Liver (tissue), 8 donors: ENCODE measurements at regions not wholly inside any gene's neighbourhood (a gene's known extent, or its start where the extent isn't known, plus 50 kb on each side); places are given as distances from the start of the nearest gene placed in this dataset.

Source experiments
- DNase-seq: peaks from one replicate; pipeline ENCODE4 v3.0.0-alpha.2; 2017; ENCODE audit warnings: low spot score
- H3K27ac ChIP-seq, 2 donors: one replicate each; pipeline ENCODE4 v1.7.0; 2013; ENCODE audit warnings: inconsistent platforms in 2 of 2, low read length in 2 of 2, control low read depth in 1 of 2, low read depth in 1 of 2, mild to moderate bottlenecking in 1 of 2
- H3K27me3 ChIP-seq, 4 donors: one replicate each; pipeline versions ENCODE4 v1.6.1 to v1.7.0; 2013; ENCODE audit warnings: low read length in 3 of 4, inconsistent platforms in 1 of 4, mild to moderate bottlenecking in 1 of 4, moderate library complexity in 1 of 4; ENCODE audit not compliant: control insufficient read depth in 4 of 4, insufficient read depth in 4 of 4
- H3K36me3 ChIP-seq, 4 donors: one replicate each; pipeline versions ENCODE4 v1.6.1 to v1.7.0; 2013; ENCODE audit warnings: low read length in 3 of 4, mild to moderate bottlenecking in 3 of 4, low read depth in 1 of 4, moderate library complexity in 1 of 4; ENCODE audit not compliant: control insufficient read depth in 4 of 4, insufficient read depth in 3 of 4
- H3K4me1 ChIP-seq, 4 donors: one replicate each; pipeline versions ENCODE4 v1.6.1 to v1.7.0; 2013; ENCODE audit warnings: low read length in 3 of 4, mild to moderate bottlenecking in 3 of 4, moderate library complexity in 1 of 4; ENCODE audit not compliant: control insufficient read depth in 4 of 4, insufficient read depth in 4 of 4
- H3K4me3 ChIP-seq, 3 donors: one replicate each; pipeline versions ENCODE4 v1.6.1 to v1.7.0; 2013; ENCODE audit warnings: low read length in 3 of 3, control low read depth in 1 of 3, low read depth in 1 of 3, mild to moderate bottlenecking in 1 of 3
- H3K9ac ChIP-seq, 2 donors: one replicate each; pipeline ENCODE4 v1.7.0; 2013; ENCODE audit warnings: low read length in 2 of 2, mild to moderate bottlenecking in 2 of 2, moderate library complexity in 2 of 2, control low read depth in 1 of 2, low read depth in 1 of 2
- H3K9me3 ChIP-seq, 4 donors: one replicate each; pipeline versions ENCODE4 v1.6.1 to v1.7.0; 2013; ENCODE audit warnings: low read length in 3 of 4; ENCODE audit not compliant: control insufficient read depth in 4 of 4
- EGR1 ChIP-seq, 2 donors: IDR thresholded peaks; 2 replicates each; pipeline ENCODE4 v1.6.1; 2016 to 2018; ENCODE audit warnings: antibody characterized with exemption in 2 of 2, low read depth in 2 of 2
- FOXA1 ChIP-seq: IDR thresholded peaks from 2 replicates; pipeline ENCODE4 v1.6.1; 2016; ENCODE audit warnings: antibody characterized with exemption
- FOXA2 ChIP-seq: IDR thresholded peaks from 2 replicates; pipeline ENCODE4 v1.6.1; 2016; ENCODE audit warnings: antibody characterized with exemption
- GABPA ChIP-seq, 2 donors: IDR thresholded peaks in 1 of 2; conservative IDR thresholded peaks in 1 of 2; 2 replicates each; pipeline ENCODE4 v1.6.1; 2016; ENCODE audit warnings: antibody characterized with exemption in 2 of 2, mild to moderate bottlenecking in 1 of 2, moderate library complexity in 1 of 2
- HNF4A ChIP-seq, 2 donors: conservative IDR thresholded peaks; 2 replicates each; pipeline ENCODE4 v1.6.1; 2016; ENCODE audit warnings: antibody characterized with exemption in 2 of 2, mild to moderate bottlenecking in 2 of 2
- HNF4G ChIP-seq: IDR thresholded peaks from 2 replicates; pipeline ENCODE4 v1.6.1; 2016; ENCODE audit warnings: antibody characterized with exemption
- JUND ChIP-seq, 2 donors: IDR thresholded peaks; 2 replicates each; pipeline ENCODE4 v1.6.1; 2016; ENCODE audit warnings: antibody characterized with exemption in 2 of 2
- RAD21 ChIP-seq, 2 donors: IDR thresholded peaks; 2 replicates each; pipeline ENCODE4 v1.6.1; 2016; ENCODE audit warnings: antibody characterized with exemption in 2 of 2, mild to moderate bottlenecking in 2 of 2
- SP1 ChIP-seq: IDR thresholded peaks from 2 replicates; pipeline ENCODE4 v1.6.1; 2018; ENCODE audit warnings: antibody characterized with exemption, mild to moderate bottlenecking
- TAF1 ChIP-seq: conservative IDR thresholded peaks from 2 replicates; pipeline ENCODE4 v1.6.1; 2016; ENCODE audit warnings: antibody characterized with exemption, mild to moderate bottlenecking
- YY1 ChIP-seq: IDR thresholded peaks from 2 replicates; pipeline ENCODE4 v1.6.1; 2016; ENCODE audit warnings: antibody characterized with exemption, mild to moderate bottlenecking
- WGBS: extraction: QIAGEN DNeasy Blood & Tissue Kit; methylation state at CpG from one replicate; pipeline ENCODE4 v1.1.7; 2013; 5-methylcytosine and 5-hydroxymethylcytosine counted together
- TF ChIP-seq, protein P1 (sequence below): IDR thresholded peaks from 2 replicates; pipeline ENCODE4 v1.6.1; 2016; ENCODE audit warnings: antibody characterized with exemption
- TF ChIP-seq, protein P2 (sequence below): IDR thresholded peaks from 2 replicates; pipeline ENCODE4 v1.6.1; 2016; ENCODE audit warnings: antibody characterized with exemption, mild to moderate bottlenecking
- TF ChIP-seq, protein P3 (sequence below): IDR thresholded peaks from 2 replicates; pipeline ENCODE4 v1.6.1; 2016; ENCODE audit warnings: antibody characterized with exemption
- TF ChIP-seq, protein P4 (sequence below): fragments of 150-350 bp; IDR thresholded peaks from 2 replicates; pipeline ENCODE4 v1.5.1; 2017; ENCODE audit warnings: improper control_type of control experiment, low read depth, low read length; ENCODE audit not compliant: missing input control
- TF ChIP-seq, protein P5 (sequence below): IDR thresholded peaks from 2 replicates; pipeline ENCODE4 v1.6.1; 2016; ENCODE audit warnings: antibody characterized with exemption
- donor health status: healthy.
- donor health status: healthy.
- donor health status: healthy.
- donor health status: healthy.
- donor health status: healthy.

DNA sequence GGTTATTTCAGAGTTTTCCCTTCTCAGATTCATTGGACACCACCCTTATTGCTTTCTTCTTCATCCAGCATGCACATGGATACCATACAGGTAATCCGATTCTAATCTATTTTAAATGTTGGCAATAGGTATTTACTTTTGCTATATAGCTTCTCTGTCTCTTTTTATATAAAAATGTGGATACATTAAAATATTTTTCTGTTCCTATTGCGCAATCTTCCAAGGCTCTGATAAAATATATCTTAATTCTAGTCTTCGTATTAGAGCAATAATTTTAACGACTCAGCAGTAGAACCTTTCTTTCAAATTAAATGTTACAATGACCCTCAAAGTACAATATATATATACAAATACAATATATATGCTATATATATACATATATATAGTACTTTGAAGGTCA, 239.8 kb downstream of the DCAF12L2 start:
- H3K27ac ChIP-seq, result no peak overlapping the region
- no peak for DNase-seq
- H3K9me3 ChIP-seq, result no peaks in the 10 kb centered on the region
- no peak overlapping the region for H3K9ac ChIP-seq
- 93% methylated on average over 4 of the region's 4 CpGs for WGBS
- no peak for TF ChIP-seq FOXA1
- TF ChIP-seq JUND (IDR thresholded peaks at IDR 0.05), result no peak
- no peaks in the 10 kb centered on the region for H3K36me3 ChIP-seq
- no peaks in the 10 kb centered on the region for H3K4me1 ChIP-seq
- H3K27me3 ChIP-seq, result no peaks in the 10 kb centered on the region
- no peak overlapping the region for H3K4me3 ChIP-seq

DNA sequence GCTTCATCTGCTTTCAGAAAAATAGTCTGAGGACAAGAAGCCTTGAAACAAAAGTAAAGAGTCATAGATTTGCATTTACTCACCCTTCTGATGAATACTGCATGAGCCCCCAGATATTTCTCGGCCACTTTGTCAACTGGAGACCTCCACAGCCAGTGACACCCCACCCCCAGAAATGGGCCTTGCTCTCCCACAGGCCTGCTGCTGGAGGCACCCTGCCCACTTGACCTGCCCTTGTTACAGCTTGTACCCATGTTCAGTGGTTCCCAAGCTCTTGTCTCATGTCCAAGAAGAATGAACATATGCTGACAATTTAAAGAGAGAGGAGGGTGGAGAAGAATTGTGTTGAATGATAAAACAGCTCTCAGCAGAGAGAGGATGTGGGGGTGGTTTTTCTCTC, 225.1 kb downstream of the DCAF12L2 start:
- Histone ChIP-seq H3K9ac (no peak overlapping the region), H3K4me3 (no peak overlapping the region), H3K27me3 (no peaks in the 10 kb centered on the region), H3K9me3 (peaks cover 1 to 15% (median 7%) of the 10 kb centered on the region in 4 donors), H3K4me1 (no peaks in the 10 kb centered on the region), H3K36me3 (no peaks in the 10 kb centered on the region), H3K27ac (no peak overlapping the region)
- TF ChIP-seq EGR1 (IDR thresholded peaks at IDR 0.05; ENCODE audit: low read depth in 2 of 2), result no peak
- TF ChIP-seq, protein P1, sequence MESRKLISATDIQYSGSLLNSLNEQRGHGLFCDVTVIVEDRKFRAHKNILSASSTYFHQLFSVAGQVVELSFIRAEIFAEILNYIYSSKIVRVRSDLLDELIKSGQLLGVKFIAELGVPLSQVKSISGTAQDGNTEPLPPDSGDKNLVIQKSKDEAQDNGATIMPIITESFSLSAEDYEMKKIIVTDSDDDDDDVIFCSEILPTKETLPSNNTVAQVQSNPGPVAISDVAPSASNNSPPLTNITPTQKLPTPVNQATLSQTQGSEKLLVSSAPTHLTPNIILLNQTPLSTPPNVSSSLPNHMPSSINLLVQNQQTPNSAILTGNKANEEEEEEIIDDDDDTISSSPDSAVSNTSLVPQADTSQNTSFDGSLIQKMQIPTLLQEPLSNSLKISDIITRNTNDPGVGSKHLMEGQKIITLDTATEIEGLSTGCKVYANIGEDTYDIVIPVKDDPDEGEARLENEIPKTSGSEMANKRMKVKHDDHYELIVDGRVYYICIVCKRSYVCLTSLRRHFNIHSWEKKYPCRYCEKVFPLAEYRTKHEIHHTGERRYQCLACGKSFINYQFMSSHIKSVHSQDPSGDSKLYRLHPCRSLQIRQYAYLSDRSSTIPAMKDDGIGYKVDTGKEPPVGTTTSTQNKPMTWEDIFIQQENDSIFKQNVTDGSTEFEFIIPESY, result no peak
- TF ChIP-seq YY1, result no peak
- TF ChIP-seq, protein P2, sequence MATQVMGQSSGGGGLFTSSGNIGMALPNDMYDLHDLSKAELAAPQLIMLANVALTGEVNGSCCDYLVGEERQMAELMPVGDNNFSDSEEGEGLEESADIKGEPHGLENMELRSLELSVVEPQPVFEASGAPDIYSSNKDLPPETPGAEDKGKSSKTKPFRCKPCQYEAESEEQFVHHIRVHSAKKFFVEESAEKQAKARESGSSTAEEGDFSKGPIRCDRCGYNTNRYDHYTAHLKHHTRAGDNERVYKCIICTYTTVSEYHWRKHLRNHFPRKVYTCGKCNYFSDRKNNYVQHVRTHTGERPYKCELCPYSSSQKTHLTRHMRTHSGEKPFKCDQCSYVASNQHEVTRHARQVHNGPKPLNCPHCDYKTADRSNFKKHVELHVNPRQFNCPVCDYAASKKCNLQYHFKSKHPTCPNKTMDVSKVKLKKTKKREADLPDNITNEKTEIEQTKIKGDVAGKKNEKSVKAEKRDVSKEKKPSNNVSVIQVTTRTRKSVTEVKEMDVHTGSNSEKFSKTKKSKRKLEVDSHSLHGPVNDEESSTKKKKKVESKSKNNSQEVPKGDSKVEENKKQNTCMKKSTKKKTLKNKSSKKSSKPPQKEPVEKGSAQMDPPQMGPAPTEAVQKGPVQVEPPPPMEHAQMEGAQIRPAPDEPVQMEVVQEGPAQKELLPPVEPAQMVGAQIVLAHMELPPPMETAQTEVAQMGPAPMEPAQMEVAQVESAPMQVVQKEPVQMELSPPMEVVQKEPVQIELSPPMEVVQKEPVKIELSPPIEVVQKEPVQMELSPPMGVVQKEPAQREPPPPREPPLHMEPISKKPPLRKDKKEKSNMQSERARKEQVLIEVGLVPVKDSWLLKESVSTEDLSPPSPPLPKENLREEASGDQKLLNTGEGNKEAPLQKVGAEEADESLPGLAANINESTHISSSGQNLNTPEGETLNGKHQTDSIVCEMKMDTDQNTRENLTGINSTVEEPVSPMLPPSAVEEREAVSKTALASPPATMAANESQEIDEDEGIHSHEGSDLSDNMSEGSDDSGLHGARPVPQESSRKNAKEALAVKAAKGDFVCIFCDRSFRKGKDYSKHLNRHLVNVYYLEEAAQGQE, result no peak
- 64% methylated on average over 1 of the region's 1 CpG for WGBS
- DNase-seq, result no peak

DNA sequence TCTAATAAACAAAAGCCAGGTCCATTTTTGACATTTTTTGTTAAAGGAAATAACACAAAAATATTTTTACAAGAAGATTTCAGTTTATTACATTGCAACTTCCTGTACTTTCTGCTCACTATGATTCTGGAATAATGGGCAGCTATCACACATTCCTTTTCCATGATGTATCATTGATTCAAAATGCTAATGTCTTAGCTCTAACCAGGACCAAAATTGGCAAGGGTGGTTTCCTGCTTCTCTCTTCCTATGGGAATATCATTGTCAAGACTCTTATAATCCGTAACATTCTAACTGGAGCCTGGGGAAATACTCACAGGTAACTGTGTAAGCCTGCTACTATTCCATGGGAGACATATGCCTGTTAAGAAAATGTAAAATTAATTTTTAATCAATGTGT, 218.6 kb downstream of the DCAF12L2 start:
- no peak for DNase-seq
- H3K27ac ChIP-seq, result no peak overlapping the region
- H3K4me3 ChIP-seq, result no peak overlapping the region
- no peaks in the 10 kb centered on the region for H3K27me3 ChIP-seq
- no peaks in the 10 kb centered on the region for H3K4me1 ChIP-seq
- no peaks in the 10 kb centered on the region for H3K36me3 ChIP-seq
- H3K9me3 ChIP-seq, result no peaks in the 10 kb centered on the region
- no peak overlapping the region for H3K9ac ChIP-seq
- WGBS, result 72% methylated on average over 1 of the region's 1 CpG
- TF ChIP-seq, protein P3, sequence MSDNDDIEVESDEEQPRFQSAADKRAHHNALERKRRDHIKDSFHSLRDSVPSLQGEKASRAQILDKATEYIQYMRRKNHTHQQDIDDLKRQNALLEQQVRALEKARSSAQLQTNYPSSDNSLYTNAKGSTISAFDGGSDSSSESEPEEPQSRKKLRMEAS, result no peak
- TF ChIP-seq SP1 (no peak), GABPA (IDR thresholded peaks at IDR 0.05 in 1 of 2, conservative IDR thresholded peaks at IDR 0.05 in 1 of 2) (no peak), HNF4G (no peak), YY1 (no peak), EGR1 (IDR thresholded peaks at IDR 0.05; ENCODE audit: low read depth in 2 of 2) (no peak), HNF4A (conservative IDR thresholded peaks at IDR 0.05) (no peak), FOXA2 (no peak), RAD21 (IDR thresholded peaks at IDR 0.05) (no peak), TAF1 (no peak)
- TF ChIP-seq, protein P4, sequence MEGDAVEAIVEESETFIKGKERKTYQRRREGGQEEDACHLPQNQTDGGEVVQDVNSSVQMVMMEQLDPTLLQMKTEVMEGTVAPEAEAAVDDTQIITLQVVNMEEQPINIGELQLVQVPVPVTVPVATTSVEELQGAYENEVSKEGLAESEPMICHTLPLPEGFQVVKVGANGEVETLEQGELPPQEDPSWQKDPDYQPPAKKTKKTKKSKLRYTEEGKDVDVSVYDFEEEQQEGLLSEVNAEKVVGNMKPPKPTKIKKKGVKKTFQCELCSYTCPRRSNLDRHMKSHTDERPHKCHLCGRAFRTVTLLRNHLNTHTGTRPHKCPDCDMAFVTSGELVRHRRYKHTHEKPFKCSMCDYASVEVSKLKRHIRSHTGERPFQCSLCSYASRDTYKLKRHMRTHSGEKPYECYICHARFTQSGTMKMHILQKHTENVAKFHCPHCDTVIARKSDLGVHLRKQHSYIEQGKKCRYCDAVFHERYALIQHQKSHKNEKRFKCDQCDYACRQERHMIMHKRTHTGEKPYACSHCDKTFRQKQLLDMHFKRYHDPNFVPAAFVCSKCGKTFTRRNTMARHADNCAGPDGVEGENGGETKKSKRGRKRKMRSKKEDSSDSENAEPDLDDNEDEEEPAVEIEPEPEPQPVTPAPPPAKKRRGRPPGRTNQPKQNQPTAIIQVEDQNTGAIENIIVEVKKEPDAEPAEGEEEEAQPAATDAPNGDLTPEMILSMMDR, result no peak
- TF ChIP-seq, protein P2, result no peak
- TF ChIP-seq, protein P5, sequence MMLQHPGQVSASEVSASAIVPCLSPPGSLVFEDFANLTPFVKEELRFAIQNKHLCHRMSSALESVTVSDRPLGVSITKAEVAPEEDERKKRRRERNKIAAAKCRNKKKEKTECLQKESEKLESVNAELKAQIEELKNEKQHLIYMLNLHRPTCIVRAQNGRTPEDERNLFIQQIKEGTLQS, result no peak
